HG03432 (cell line): ENCODE measurements at regions not wholly inside any gene's neighbourhood (a gene's known extent, or its start where the extent isn't known, plus 50 kb on each side); places are given as distances from the start of the nearest gene placed in this dataset.
A peak's percentile ranks its signal among the peaks of the same experiment; 100 is the strongest.
"Not testable (repeated sequence)": the region's sequence is repeated elsewhere in the genome, so short reads cannot be mapped to it uniquely, and the experiment has no call there.

ENCODE experiments used
- ATAC-seq: cut with Tn5 transposase; IDR thresholded peaks from one replicate; pipeline ENCODE4 v1.9.1; 2021; ENCODE audit warnings: mild to moderate bottlenecking, moderate library complexity; ENCODE audit not compliant: unreplicated experiment

DNA sequence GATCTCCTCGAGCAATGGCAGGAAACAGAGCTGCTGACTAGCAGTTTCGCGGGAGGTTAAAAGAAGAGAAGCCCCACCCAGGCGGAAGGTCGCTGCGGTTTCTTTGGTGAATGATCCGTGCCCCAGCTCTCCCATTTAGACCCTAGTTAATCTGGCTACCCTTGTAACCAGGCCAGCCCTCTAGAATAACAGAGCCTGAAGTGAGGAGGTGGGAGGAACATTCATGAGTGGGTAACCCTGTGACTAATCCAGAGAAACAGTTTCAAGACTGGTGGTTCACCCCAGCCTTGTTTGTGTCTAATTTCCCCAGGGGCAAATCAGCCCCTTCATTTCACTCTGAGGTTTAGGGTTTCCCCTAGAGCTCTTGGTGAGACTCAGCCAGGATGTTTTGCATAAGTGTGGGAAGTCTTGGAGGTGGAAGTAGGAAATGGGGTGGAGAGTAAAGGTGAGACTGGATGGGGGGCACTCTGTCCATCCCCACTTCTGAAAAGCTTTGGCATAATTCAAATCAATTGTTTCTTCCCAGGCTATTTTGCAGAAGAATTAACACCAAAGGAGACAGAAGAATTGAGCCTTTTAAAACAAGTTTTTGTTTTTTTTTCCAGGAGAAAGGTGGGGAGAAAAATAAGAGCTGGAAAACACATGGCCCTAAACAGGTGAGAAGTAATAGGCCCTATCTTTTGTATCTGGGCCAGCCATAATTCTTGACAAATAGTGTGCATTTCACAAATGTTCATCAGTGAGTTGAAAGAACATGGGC lies 303.1 kb downstream of the RPLP1 start:
- ATAC-seq, result peak; percentile 88

DNA sequence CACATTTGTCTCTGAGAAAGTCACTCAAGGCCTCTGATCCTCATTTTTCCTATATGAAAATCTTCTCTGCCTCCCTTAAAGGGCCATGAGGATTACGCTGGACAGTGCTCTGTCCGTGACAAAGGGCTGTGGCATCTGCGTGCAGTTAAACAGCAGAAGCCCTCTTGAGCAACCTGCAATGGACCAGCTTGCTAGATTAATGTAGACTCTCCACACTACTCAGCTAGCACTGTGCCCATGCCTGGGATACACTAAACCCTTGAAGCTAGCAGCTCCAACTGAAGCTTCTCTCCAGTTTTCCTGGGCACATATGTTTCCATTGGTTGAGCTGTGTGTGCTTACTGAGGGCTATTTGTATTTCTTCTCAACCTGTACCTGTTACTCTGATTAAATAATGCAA lies 303.8 kb downstream of the RPLP1 start:
- no peak for ATAC-seq

DNA sequence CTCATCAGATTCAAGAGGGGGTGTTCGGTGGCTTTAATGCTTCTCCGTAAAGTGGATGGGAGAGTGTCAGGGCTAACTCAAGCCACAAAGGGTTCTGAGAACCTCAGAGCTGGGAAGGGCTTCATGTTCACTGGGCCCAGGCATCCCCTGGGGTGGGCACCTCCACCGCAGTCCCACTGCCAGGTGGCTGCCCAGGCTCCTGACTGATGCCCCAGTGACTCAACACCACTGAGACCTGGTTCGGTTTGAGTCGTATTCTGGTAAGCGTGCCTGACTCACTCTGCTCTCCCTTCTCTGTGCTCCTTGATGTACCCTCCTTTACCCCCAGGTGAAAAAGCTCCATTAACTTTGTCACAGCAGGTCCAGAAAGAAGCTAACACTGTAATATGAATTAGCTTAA lies 304.6 kb downstream of the RPLP1 start:
- no peak for ATAC-seq

DNA sequence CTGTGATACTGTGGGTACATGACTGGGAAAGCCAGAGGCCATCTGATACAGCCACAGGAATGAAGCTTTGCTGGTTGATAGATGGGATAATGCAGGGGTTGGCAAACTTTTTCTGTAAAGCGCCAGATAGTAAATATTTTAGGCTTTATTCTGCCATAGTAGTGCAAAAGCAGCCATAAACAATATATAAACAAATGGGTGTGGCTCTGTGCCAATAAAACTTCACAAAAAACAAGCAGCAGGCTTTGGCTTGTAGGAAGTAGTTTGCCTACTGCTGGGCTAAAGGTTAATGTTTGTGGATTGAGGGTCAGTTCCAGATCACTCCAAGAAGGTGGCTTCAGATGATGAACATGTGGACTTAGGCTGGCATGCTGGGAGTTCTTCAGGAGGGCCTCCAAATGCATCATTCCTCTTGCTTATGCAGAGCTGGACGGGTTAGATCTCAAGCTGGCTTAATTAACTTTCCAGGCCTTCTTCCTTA lies 305.7 kb downstream of the RPLP1 start:
- no peak for ATAC-seq

DNA sequence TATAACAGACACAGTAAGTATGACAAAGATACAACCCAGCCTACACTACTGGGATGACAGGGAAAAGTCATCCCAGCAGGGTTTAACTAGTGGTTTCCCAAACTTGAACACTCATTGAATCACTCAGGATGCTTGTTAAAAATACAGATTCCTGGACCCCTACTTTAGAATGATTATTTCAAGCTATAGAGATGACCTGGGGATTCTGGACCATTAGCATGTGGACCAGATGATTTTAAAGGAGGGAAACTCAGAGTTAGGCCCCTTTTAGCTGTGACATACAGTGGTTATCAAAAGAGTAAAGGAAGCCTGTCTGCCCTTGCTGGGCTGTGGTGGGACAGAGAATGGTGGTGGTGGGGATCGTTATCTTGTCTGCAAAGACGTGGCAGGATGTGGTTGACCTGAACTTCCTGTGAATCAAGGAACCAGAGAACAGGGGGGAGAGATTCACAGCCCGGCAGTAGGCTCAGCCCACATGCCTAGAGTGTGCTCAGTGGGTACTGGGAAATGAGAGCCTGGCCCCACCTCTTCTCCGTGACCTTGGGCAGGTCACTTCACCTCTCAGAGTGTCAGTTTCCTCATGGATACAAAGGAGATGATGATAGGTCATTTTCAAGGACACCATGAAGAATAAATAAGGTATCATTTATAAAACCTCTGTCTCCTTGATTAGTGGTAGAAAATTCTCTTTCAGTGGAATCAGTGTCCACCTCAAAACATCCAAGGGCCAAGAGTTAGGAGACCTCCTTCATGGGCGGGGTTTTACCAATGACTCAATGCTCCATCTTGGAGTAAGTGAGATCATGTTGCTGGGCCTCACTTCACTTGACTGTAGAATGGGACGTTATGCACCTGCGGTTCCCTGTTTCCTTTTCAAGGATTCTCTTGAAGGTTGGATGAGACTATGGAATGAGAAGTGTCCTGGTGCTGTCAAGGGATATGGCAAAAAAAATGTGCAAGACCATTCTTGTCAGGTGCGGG lies 306.5 kb downstream of the RPLP1 start:
- peak; percentile 28 for ATAC-seq

DNA sequence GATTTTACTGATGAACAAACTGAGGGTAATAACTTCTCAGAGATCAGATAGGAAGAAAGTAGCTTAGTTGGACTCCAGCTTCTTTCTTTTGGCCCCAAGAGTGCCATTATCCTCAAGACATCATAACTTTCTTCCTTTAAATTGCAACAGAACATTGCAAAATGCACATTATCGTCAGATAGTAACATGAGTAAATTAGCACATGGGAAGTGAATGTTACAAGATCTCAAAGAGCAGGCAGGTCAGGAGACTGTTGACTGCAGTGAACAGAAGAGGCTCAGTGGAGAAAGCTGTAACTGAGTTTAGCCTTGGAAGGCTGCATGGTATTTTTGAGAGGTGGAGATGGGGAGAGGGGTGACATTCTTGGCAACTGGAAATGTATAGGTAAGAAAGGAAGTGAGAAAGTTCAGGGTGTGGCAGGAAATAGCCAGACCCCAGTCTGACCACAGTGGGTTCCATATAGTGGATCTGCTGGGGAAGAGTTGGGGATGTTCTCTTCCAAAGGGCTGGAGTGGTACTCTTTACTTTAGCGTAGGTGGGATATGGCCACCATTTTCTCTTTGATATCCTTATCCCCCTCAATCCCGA lies 307.7 kb downstream of the RPLP1 start:
- no peak for ATAC-seq

DNA sequence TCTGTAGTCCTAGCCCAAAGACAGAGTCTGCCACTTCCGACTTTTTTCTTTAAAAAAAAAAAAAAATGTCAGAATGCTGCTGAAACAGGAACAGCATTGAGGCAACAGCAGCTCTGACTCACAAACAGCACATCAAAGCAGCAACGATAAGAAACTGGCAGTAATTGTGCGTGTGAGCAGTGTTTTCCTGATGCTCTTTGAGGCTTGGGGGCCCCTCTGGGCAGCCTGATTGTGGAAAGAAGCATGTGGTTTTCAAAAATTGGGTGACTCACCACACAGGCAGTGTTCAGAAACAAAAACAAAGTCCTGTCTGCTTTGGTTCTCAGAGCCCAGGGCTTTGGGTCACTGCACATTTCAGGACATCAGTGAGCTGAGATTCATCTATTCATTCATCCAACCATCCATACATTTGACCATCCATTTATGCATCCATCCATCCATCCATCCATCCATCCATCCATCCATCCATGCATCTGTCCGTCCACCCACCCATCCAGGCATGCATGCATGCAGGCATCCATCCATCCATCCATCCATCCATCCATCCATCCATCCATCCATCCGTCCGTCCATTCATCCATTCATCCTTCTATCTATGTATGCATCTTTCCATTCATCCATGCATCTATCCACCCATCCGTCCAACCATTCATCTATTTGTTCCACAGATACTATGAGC lies 308.4 kb downstream of the RPLP1 start:
- ATAC-seq, result peak; percentile 62

DNA sequence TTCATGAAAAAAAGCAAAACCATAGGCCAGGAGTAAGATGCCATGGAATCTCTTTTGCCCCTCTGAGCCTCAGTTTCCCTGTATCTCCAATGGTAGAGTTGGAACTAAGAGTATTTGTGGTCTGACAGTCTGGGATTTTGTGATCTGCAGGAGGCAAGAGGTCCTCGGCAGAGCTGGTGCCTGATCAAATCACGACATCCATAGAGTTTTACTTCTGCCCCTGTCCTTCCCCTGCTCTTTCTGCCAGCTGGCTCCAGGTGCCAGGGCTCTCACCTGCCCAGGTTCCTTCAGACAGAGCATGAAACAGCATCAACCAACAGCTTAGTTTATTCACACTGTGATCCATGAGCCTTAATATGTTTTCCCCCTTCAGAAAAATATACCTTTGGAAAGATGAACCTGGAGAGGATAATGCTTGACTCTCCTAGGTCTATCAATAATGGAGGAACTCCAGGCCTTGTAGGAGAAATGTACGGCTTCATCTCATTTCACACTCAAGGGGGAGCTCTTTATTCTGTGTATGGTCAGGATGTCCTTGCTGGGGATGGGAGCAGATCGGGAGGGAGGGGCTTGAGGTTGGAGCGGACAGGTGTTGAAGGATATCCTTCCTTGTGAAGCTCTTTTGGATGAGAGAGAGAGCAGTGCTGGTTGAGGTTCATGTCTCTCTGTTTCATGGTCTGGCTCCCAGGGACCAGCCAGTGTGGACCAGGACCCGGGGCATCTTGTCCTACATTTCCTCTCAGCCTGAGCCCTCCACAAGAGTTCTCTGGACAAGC lies 309.9 kb downstream of the RPLP1 start:
- ATAC-seq, result no peak

DNA sequence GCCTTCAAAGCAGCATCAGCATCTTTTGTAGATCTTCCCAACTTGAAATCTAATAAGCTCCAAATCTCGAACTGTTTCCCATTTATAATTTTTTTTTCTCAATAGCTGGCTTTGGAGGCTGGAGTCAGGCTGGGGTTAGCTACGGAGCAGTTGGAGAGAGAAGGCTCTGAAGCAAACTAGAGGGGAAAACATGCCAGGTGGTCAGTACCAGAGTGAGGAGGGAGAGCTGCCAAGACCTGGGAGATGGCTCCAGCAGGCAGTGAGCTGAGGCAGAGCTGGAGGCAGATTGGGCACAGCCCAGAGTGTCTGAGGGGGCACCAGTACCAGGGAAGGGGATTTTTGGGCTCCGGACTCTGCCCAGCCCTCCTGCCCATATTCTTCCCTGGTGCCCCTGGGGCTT lies 311.2 kb downstream of the RPLP1 start:
- no peak for ATAC-seq

DNA sequence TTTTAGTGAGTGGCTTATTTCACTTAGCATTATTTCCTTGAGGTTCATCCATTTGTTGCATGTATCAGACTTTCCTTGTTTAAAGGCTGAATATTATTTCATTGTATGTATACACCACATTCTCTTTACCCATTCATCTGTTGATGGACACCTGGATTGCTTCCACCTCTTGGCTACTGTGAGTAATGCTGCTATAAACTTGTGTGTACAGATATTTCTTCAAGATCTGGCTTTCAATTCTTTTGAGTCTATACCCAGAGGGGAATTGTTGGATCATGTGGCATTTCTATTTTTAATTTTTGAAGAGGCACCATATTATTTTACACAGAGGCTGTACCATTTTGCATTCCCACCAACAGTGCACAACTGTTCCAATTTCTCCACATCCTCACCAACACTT lies 313.5 kb downstream of the RPLP1 start:
- ATAC-seq, result no peak

DNA sequence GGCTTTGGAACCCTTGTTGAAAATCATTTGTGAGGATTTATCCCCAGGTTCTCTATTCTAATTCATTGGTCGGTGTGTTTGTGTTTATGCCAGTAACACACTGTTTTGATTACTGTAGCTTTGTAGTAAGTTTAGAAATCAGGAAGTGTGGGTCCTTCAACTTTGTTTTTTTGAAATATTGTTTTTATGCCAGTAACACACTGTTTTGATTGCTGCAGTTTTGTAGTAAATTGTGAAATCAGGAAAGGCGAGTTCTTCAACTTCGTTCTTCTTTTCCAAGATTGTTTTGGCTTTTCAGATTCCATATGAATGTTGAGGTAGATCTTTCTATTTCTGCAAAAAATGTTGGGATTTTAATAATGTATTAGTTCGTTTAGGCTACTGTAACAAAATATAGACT lies 314.6 kb downstream of the RPLP1 start:
- ATAC-seq, result no peak

DNA sequence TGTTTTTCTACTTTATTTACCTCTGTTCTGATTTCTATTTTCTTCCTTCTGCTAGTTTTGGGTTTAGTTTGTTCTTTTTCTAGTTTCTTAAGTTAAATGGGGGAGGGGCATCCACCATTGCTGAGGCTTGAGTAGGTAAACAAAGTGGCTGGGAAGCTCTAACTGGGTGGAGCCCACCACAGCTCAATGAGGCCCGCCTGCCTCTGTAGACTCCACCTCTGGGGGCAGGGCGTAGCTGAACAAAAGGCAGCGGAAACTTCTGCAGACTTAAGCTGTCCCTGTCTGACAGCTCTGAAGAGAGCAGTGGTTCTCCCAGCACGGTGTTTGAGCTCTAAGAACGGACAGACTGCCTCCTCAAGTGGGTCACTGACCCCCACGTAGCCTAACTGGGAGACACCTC lies 316.7 kb downstream of the RPLP1 start:
- ATAC-seq, result not testable (repeated sequence)

DNA sequence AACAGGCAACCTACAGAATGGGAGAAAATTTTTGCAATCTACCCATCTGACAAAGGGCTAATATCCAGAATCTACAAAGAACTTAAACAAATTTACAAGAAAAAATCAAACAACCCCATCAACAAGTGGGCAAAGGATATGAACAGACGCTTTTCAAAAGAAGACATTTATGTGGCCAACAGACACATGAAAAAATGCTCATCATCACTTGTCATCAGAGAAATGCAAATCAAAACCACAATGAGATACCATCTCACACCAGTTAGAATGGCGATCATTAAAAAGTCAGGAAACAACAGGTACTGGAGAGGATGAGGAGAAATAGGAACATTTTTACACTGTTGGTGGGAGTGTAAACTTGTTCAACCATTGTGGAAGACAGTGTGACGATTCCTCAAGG lies 321.6 kb downstream of the RPLP1 start:
- ATAC-seq, result not testable (repeated sequence)

DNA sequence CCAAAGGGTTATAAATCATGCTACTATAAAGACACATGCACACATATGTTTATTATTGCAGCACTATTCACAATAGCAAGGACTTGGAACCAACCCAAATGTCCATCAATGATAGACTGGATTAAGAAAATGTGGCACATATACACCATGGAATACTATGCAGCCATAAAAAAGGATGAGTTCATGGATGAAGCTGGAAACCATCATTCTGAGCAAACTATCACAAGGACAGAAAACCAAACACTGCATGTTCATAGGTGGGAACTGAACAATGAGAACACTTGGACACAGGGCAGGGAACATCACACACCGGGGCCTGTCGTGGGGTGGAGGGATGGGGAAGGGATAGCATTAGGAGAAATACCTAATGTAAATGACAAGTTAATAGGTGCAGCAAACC lies 322.1 kb downstream of the RPLP1 start:
- ATAC-seq, result not testable (repeated sequence)

DNA sequence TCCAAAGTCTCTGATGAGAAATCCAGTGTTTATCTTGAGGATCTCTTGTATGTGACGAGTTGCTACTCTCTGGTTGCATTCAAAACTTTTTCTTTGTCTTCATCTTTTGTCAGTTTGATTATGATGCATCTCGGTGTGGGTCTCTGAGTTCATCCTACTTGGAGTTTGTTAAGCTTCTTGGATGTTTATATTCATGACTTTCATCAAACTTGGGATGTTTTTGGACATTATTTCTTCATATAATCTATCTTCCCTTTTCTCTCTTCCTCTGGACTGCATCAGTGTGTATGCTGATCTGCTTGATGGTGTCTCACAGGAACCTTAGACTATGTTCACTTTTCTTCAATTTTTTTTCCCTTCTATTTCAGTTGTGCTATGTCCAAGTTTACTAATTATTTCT lies 320.4 kb downstream of the TLE3 start:
- no peak for ATAC-seq

DNA sequence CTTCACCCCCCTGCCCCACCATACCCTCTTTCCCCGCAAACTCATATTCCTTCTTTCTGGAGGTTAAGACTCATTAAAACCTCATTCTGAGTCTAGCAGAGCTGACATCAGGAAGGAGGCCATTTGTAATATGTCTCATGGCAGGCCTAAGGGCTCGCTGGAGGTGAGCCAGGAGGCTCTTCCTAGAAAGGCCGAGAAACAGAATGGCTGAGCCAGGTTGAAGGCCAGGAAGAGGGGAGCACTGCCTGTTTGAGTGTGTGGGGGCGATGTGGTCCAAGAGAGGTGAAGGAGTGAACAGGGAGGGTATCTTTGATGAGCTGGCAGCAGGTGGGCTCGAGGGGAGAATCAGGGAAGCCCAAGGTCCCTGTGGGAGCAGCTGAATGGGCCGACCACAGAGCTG lies 317.3 kb downstream of the TLE3 start:
- ATAC-seq, result no peak

DNA sequence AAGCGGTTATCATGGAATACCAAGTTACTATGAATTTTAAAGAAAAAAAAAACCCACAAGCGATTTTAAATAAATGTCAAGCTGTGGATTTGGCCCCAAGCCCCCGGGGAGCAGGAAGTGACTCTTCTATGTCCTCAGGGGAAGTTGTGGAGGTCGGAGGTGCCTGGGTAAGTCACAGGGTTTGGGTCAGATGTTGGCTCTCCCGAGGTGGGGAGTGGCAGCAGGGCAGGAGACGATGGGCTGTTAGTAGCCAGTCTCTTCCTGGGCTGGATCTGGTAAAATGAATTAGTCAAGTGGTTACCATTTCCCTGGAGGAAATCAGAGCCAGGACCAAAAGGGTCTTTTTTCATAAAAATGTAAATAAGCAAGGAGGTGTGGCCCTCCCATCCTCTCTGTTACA lies 316.7 kb downstream of the TLE3 start:
- no peak for ATAC-seq

DNA sequence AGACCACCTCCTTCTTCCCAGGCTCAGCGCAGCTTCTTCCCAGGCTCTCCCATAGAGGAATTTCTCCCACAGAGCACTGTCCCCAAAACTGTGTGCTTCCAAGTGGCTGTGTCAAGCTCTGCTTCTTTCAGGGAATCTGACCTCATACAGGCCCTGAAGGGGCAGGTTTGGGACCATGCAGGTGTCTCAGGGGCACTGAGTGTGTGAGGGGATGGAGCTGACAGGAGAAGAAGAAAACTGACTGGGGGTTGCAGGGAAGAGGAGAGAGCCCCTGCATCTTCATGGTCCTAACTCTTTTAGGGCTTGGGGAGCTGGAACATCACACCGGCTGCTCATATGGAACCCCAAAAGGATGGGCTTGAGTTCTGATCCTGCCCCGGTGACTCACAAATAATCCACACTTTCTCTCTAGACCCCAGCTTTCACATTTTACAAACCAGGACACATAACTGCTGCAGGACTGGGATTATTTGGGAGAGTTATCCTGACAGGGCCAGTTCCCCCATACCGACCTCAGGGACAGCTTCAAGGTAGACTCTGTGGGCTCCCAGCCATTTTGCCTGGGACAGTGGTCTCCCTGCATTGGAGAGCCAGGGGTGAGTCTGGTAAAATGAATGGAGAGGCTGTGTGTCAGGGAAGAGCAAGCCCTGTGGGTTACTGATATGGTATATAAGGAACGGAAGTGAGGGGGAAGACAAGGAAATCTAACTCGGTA lies 316.1 kb downstream of the TLE3 start:
- no peak for ATAC-seq

DNA sequence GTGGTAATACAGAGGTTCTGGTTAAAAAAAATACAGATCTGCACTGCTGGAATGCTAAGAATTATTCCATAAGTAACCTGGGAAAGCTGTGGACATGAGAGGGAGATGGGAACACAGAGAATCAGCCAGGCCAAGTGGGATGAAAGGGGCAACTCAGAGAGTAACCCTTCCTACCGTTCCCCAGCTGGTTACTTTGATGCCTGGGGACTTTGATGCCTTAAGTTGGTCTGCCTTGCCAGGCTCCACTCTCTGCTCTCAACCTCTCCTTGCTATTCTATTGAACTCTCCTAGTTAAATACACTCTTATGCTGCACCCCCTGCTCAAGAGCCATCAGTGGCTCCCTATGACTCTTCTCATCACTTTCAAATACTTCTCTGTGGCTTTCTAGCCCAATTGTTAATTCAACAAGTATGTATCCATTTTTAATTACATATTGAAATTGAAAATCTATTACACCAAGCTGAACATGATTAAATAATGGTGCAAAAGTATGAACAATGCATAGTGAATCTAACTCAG lies 315.5 kb downstream of the TLE3 start:
- ATAC-seq, result no peak
